ENCODE measurements at regions not wholly inside any gene's neighbourhood (a gene's known extent, or its start where the extent isn't known, plus 50 kb on each side); places are given as distances from the start of the nearest gene placed in this dataset.

GRCh38 chr1:181257117-181257516, 168.6 kb downstream of the IER5 start:
- no peak for DNase-seq
- H3K9me3 ChIP-seq = no peaks in the 10 kb centered on the region
- no peak for TF ChIP-seq POLR2A (IDR thresholded peaks at IDR 0.05)
- TF ChIP-seq, protein P1, sequence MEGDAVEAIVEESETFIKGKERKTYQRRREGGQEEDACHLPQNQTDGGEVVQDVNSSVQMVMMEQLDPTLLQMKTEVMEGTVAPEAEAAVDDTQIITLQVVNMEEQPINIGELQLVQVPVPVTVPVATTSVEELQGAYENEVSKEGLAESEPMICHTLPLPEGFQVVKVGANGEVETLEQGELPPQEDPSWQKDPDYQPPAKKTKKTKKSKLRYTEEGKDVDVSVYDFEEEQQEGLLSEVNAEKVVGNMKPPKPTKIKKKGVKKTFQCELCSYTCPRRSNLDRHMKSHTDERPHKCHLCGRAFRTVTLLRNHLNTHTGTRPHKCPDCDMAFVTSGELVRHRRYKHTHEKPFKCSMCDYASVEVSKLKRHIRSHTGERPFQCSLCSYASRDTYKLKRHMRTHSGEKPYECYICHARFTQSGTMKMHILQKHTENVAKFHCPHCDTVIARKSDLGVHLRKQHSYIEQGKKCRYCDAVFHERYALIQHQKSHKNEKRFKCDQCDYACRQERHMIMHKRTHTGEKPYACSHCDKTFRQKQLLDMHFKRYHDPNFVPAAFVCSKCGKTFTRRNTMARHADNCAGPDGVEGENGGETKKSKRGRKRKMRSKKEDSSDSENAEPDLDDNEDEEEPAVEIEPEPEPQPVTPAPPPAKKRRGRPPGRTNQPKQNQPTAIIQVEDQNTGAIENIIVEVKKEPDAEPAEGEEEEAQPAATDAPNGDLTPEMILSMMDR (IDR thresholded peaks at IDR 0.05) = no peak
- intact Hi-C loops (cut with DNase I; ENCODE audit: low total_unique reads) = no loop called here
- H3K27ac ChIP-seq = no peak overlapping the region
- H3K27me3 ChIP-seq = no peaks in the 10 kb centered on the region
- H3K4me1 ChIP-seq = no peaks in the 10 kb centered on the region
- H3K36me3 ChIP-seq = no peaks in the 10 kb centered on the region
- H3K4me3 ChIP-seq = no peak overlapping the region

- H3K4me1 ChIP-seq = no peaks in the 10 kb centered on the region
- intact Hi-C loops (cut with DNase I; ENCODE audit: low total_unique reads) = no loop called here
- no peaks in the 10 kb centered on the region for H3K9me3 ChIP-seq
- no peak for TF ChIP-seq POLR2A (IDR thresholded peaks at IDR 0.05)
- TF ChIP-seq, protein P1 (IDR thresholded peaks at IDR 0.05) = no peak
- H3K27me3 ChIP-seq = no peaks in the 10 kb centered on the region
- H3K4me3 ChIP-seq = no peak overlapping the region
- no peak for DNase-seq
- no peaks in the 10 kb centered on the region for H3K36me3 ChIP-seq
- H3K27ac ChIP-seq = no peak overlapping the region
Measured at GRCh38 chr1:181259026-181259745, 170.7 kb downstream of the IER5 start.

- Histone ChIP-seq H3K9me3 (no peaks in the 10 kb centered on the region), H3K36me3 (no peaks in the 10 kb centered on the region), H3K4me1 (no peaks in the 10 kb centered on the region), H3K27me3 (no peaks in the 10 kb centered on the region), H3K27ac (no peak overlapping the region), H3K4me3 (no peak overlapping the region)
- intact Hi-C loops (cut with DNase I; ENCODE audit: low total_unique reads) = no loop called here
- TF ChIP-seq, protein P1 (IDR thresholded peaks at IDR 0.05) = no peak
- TF ChIP-seq POLR2A (IDR thresholded peaks at IDR 0.05) = no peak
- no peak for DNase-seq
Measured at GRCh38 chr1:181260271-181260670, 171.8 kb downstream of the IER5 start.

DNA sequence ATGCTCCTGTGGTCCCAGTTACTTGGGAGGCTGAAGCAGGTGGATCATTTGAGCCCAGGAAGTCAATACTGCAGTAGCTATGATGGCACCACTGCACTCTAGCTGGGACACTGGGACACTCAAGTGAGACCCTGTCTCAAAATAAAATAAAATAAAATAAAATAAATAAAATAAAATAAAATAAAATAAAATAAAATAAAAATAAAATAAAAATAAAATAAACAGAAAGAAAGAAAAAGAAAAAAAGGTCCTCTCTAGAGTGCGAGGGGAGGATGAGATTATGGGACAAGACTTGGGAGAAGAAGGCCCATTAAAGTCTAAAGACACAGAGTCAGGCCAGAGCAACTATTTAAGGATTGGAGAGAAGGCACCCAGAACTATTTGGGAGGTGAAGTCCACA, 172.5 kb downstream of the IER5 start:
- no peak for DNase-seq
- Histone ChIP-seq H3K36me3 (no peaks in the 10 kb centered on the region), H3K27ac (no peak overlapping the region), H3K4me3 (no peak overlapping the region), H3K4me1 (no peaks in the 10 kb centered on the region), H3K27me3 (no peaks in the 10 kb centered on the region), H3K9me3 (no peaks in the 10 kb centered on the region)
- intact Hi-C loops (cut with DNase I; ENCODE audit: low total_unique reads) = no loop called here
- no peak for TF ChIP-seq POLR2A (IDR thresholded peaks at IDR 0.05)
- TF ChIP-seq, protein P1 (IDR thresholded peaks at IDR 0.05) = no peak

GRCh38 chr1:181262069-181262468, 173.6 kb downstream of the IER5 start:
- H3K4me3 ChIP-seq = no peak overlapping the region
- TF ChIP-seq POLR2A (IDR thresholded peaks at IDR 0.05) = no peak
- TF ChIP-seq, protein P1 (IDR thresholded peaks at IDR 0.05) = no peak
- no peaks in the 10 kb centered on the region for H3K36me3 ChIP-seq
- H3K4me1 ChIP-seq = no peaks in the 10 kb centered on the region
- intact Hi-C loops (cut with DNase I; ENCODE audit: low total_unique reads) = no loop called here
- no peaks in the 10 kb centered on the region for H3K9me3 ChIP-seq
- DNase-seq = no peak
- H3K27ac ChIP-seq = no peak overlapping the region
- H3K27me3 ChIP-seq = no peaks in the 10 kb centered on the region
